ENCODE measurements at regions not wholly inside any gene's neighbourhood (a gene's known extent, or its start where the extent isn't known, plus 50 kb on each side); places are given as distances from the start of the nearest gene placed in this dataset.
"Not testable (repeated sequence)": the region's sequence is repeated elsewhere in the genome, so short reads cannot be mapped to it uniquely, and the experiment has no call there.

DNA sequence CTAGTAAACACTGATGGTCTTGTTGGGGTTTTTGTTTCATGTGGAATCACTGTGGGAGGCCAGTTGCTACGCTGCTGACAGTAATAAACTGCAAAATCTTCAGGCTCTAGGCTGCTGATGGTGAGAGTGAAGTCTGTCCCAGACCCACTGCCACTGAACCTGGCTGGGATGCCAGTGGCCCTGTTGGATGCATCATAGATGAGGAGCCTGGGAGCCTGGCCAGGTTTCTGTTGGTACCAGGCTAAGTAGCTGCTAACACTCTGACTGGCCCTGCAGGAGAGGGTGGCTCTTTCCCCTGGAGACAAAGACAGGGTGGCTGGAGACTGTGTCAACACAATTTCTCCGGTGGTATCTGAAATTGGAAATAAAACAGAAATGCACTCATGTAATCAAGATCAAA, 335.6 kb downstream of the RPIA start:
- TF ChIP-seq, protein P1, sequence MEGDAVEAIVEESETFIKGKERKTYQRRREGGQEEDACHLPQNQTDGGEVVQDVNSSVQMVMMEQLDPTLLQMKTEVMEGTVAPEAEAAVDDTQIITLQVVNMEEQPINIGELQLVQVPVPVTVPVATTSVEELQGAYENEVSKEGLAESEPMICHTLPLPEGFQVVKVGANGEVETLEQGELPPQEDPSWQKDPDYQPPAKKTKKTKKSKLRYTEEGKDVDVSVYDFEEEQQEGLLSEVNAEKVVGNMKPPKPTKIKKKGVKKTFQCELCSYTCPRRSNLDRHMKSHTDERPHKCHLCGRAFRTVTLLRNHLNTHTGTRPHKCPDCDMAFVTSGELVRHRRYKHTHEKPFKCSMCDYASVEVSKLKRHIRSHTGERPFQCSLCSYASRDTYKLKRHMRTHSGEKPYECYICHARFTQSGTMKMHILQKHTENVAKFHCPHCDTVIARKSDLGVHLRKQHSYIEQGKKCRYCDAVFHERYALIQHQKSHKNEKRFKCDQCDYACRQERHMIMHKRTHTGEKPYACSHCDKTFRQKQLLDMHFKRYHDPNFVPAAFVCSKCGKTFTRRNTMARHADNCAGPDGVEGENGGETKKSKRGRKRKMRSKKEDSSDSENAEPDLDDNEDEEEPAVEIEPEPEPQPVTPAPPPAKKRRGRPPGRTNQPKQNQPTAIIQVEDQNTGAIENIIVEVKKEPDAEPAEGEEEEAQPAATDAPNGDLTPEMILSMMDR (IDR thresholded peaks at IDR 0.05): not testable (repeated sequence)
- not testable (repeated sequence) for TF ChIP-seq POLR2A (IDR thresholded peaks at IDR 0.05)
